SU-DHL-6 (cell line): ENCODE measurements at regions not wholly inside any gene's neighbourhood (a gene's known extent, or its start where the extent isn't known, plus 50 kb on each side); places are given as distances from the start of the nearest gene placed in this dataset.

Source experiments
- H2AFZ ChIP-seq: fragments of 200-600 bp; sonication (generic); 2 replicates; pipeline ENCODE4 v1.6.1; 2014; ENCODE audit warnings: low read depth, mild to moderate bottlenecking, moderate library complexity, mixed read lengths, antibody characterized with exemption, low read length; ENCODE audit not compliant: severe bottlenecking
- H3F3A ChIP-seq: fragments of 200-600 bp; shearing (Covaris generic); 2 replicates; pipeline ENCODE4 v1.6.0; 2016; ENCODE audit warnings: antibody characterized with exemption, mild to moderate bottlenecking; ENCODE audit not compliant: insufficient read depth
- H3K27ac ChIP-seq: fragments of 200-600 bp; sonication (generic); 2 replicates; pipeline ENCODE4 v1.5.1; 2016; ENCODE audit warnings: low read depth, mild to moderate bottlenecking, low read length, moderate library complexity, mixed read lengths
- H3K27me3 ChIP-seq: fragments of 200-600 bp; sonication (generic), shearing (Covaris generic); 2 replicates; pipeline ENCODE4 v1.6.0; 2014; ENCODE audit warnings: mild to moderate bottlenecking, low read length
- H3K36me3 ChIP-seq: fragments of 200-600 bp; sonication (generic); 2 replicates; pipeline ENCODE4 v1.6.1; 2014; ENCODE audit warnings: mild to moderate bottlenecking, low read length, mixed read lengths
- H3K4me2 ChIP-seq: fragments of 300-600, 200-600 bp; shearing (Covaris generic), sonication (generic); 2 replicates; pipeline ENCODE4 v1.6.0; 2014; ENCODE audit warnings: low read length, low read depth, mild to moderate bottlenecking; ENCODE audit not compliant: poor library complexity, severe bottlenecking
- H3K4me3 ChIP-seq: fragments of 200-600 bp; sonication (generic); 2 replicates; pipeline ENCODE4 v1.5.1; 2014; ENCODE audit warnings: antibody characterized with exemption, low read length, mild to moderate bottlenecking, mixed read lengths; ENCODE audit not compliant: insufficient read depth, poor library complexity, severe bottlenecking
- H3K79me2 ChIP-seq: fragments of 200-600 bp; sonication (generic); 2 replicates; pipeline ENCODE4 v1.6.1; 2014; ENCODE audit warnings: mild to moderate bottlenecking, low read length, moderate library complexity; ENCODE audit not compliant: insufficient read depth
- H3K9ac ChIP-seq: fragments of 200-600 bp; sonication (generic); 2 replicates; pipeline ENCODE4 v1.7.0; 2014; ENCODE audit warnings: mild to moderate bottlenecking, low read length
- H3K9me2 ChIP-seq: fragments of 200-600 bp; sonication (generic); replicated peaks from 2 replicates; pipeline ENCODE4 v1.6.1; 2014; ENCODE audit warnings: low read length; ENCODE audit not compliant: insufficient read depth
- H3K9me3 ChIP-seq: fragments of 200-600 bp; sonication (generic); 2 replicates; pipeline ENCODE4 v1.6.1; 2014; ENCODE audit warnings: low read length, mixed read lengths; ENCODE audit not compliant: insufficient read depth
- H4K20me1 ChIP-seq: fragments of 200-600 bp; sonication (generic); 2 replicates; pipeline ENCODE4 v1.6.1; 2014; ENCODE audit warnings: low read depth, mild to moderate bottlenecking, antibody characterized with exemption, low read length, moderate library complexity, mixed read lengths
- CTCF ChIP-seq: fragments of 200-600 bp; sonication (generic); IDR thresholded peaks from one replicate; pipeline ENCODE4 v1.5.1; 2017; ENCODE audit warnings: antibody characterized with exemption, mild to moderate bottlenecking, low read length, moderate library complexity; ENCODE audit not compliant: insufficient read depth, poor library complexity, severe bottlenecking
- EZH2phosphoT487 ChIP-seq: fragments of 200-600 bp; sonication (generic), shearing (Covaris generic); conservative IDR thresholded peaks from 2 replicates; pipeline ENCODE4 v1.6.1; 2018; ENCODE audit warnings: mild to moderate bottlenecking, antibody characterized with exemption, low read length, moderate library complexity, mixed read lengths

- Histone ChIP-seq H4K20me1 (no peaks in the 10 kb centered on the region), H3K36me3 (no peaks in the 10 kb centered on the region), H3K27me3 (no peaks in the 10 kb centered on the region), H3K9me3 (no peaks in the 10 kb centered on the region), H3K27ac (no peak overlapping the region), H3K9me2 (no peaks in the 10 kb centered on the region), H3K4me3 (no peak overlapping the region), H3F3A (no peaks in the 10 kb centered on the region), H3K9ac (no peak overlapping the region), H3K79me2 (no peaks in the 10 kb centered on the region), H2AFZ (no peak overlapping the region), H3K4me2 (no peak overlapping the region)
- TF ChIP-seq EZH2phosphoT487 (no peak), CTCF (no peak)
Measured at GRCh38 chr9:107394264-107394663, 95.3 kb downstream of the KLF4 start.

DNA sequence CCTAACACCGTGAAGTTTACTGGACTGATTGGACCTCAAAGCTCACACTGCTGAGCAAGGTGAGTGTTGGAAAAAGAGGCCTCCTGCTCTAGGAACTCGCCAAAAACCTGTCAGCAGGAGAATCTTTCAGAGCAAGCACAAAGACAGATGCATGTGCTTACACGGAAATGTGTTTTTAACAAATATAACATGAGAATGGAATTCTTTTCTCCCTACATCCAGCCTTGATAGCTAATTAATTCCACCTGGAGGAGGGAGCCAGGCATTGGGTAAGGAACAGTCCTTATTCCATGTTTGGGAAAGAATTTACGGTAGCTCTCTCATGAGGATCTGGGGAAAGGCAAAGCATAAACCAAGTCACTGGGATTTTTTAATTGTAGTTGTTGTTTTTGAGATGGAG, 98.8 kb downstream of the KLF4 start:
- no peak overlapping the region for H3K4me3 ChIP-seq
- no peak overlapping the region for H2AFZ ChIP-seq
- no peak overlapping the region for H3K4me2 ChIP-seq

DNA sequence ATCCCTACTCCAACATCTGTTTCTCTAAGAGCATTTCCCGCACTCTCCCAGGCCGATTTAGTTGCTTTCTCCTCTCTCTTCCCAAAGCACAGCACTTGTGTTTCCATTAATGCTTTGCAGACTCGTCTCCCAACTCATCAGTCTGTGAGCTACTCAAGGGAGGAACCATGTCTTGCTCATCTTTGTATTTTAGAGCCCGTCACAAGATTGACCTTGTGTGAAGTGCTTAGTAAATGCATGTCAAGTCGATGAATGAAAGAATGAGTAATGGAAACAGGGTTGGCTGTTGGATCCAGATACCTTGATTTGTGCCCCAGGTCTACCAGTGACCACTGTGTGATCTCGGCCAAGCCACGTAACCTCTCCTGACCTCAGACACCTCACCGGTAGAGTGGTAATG, 99.3 kb downstream of the KLF4 start:
- Histone ChIP-seq H2AFZ (no peak overlapping the region), H3K4me2 (no peak overlapping the region), H3K9ac (no peak overlapping the region)

More for the DNA sequence above, 98.8 kb downstream of the KLF4 start:
- H4K20me1 ChIP-seq = no peaks in the 10 kb centered on the region
- H3F3A ChIP-seq = no peaks in the 10 kb centered on the region
- no peaks in the 10 kb centered on the region for H3K79me2 ChIP-seq
- H3K9me2 ChIP-seq = no peaks in the 10 kb centered on the region
- TF ChIP-seq EZH2phosphoT487 = no peak
- TF ChIP-seq CTCF = no peak
- H3K36me3 ChIP-seq = no peaks in the 10 kb centered on the region
- H3K9me3 ChIP-seq = no peaks in the 10 kb centered on the region
- no peak overlapping the region for H3K9ac ChIP-seq
- no peaks in the 10 kb centered on the region for H3K27me3 ChIP-seq
- no peak overlapping the region for H3K27ac ChIP-seq

More for the DNA sequence above, 99.3 kb downstream of the KLF4 start:
- H3K36me3 ChIP-seq = no peaks in the 10 kb centered on the region
- no peaks in the 10 kb centered on the region for H3K79me2 ChIP-seq
- H3F3A ChIP-seq = no peaks in the 10 kb centered on the region
- no peaks in the 10 kb centered on the region for H3K9me2 ChIP-seq
- H3K9me3 ChIP-seq = no peaks in the 10 kb centered on the region
- no peaks in the 10 kb centered on the region for H3K27me3 ChIP-seq
- no peak overlapping the region for H3K4me3 ChIP-seq
- H4K20me1 ChIP-seq = no peaks in the 10 kb centered on the region
- no peak overlapping the region for H3K27ac ChIP-seq
- TF ChIP-seq EZH2phosphoT487 = no peak
- no peak for TF ChIP-seq CTCF
